Caki2 (cell line): ENCODE measurements at regions not wholly inside any gene's neighbourhood (a gene's known extent, or its start where the extent isn't known, plus 50 kb on each side); places are given as distances from the start of the nearest gene placed in this dataset.

ENCODE experiments used
- DNase-seq: peaks from one replicate; pipeline ENCODE4 v3.0.0-alpha.2; 2015; ENCODE audit warnings: low read depth
- in situ Hi-C: cut with HindIII; loops from 2 replicates; pipeline ENCODE4 v1.10.0; 2016; ENCODE audit warnings: low sequenced_read_pairs, low pct_unique_long_range_greater_than_20kb, mixed read lengths

DNA sequence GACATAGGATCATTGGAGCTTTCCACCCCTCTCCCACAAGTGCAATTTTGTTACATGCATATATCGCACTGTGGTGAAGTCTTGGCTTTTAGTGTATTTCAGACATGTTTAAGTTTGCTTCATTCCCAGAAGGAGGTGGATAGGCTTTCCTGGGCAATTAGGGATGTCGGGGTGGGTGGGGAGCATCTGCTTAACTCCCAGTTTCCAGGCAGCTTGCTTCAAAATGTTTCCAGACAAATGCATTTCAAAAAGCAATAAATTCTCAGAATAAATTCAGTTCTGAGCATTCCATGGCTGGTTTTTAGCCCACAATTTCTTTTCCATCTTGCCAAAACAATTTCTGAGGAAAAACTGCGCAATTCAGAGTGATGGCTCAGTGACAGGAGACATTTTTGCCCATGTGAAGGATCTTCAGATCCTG, 227.7 kb upstream of the ZPLD1 start:
- in situ Hi-C loops: no loop called here
- no peak for DNase-seq

DNA sequence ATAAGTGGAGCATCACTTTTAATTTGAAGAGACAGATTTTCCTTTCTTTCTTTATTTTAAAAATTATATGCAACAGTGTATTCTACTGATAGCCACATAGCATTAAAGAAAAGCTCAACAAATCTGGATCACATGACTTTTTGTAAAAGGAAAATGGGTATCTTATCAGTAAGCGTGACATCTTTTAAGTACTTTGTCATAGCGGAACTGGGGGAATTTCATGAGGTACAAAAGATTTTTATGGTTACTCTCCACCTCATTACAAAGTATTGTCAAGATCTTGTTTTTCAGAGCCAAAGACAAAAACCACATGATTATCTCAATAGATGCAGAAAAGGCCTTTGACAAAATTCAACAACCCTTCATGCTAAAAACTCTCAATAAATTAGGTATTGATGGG, 219.6 kb upstream of the ZPLD1 start:
- no peak for DNase-seq

DNA sequence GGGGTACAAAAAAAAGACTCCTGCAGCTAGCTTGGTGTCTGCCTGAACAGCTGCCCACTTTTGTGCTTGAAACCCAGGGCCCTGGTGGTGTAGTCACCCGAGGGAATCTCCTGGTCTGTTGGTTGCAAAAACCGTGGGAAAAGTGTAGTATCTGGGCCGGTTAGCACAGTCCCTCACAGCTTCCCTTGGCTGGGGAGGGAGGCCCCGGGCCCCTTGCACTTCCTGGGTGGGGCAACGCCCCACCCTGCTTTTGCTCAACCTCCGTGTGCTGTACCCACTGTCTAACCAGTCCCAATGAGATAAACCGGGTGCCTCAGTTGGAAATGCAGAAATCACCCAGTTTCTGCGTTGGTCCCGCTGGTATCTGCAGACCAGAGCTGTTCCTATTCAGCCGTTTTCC, 211.7 kb upstream of the ZPLD1 start:
- DNase-seq: no peak
- in situ Hi-C loops: loop anchor here (10.0 kb wide), 1 partner anchor 358 kb away; no protein-coding TSS in a partner anchor

More for the DNA sequence above, 219.6 kb upstream of the ZPLD1 start:
- in situ Hi-C loops: no loop called here

DNA sequence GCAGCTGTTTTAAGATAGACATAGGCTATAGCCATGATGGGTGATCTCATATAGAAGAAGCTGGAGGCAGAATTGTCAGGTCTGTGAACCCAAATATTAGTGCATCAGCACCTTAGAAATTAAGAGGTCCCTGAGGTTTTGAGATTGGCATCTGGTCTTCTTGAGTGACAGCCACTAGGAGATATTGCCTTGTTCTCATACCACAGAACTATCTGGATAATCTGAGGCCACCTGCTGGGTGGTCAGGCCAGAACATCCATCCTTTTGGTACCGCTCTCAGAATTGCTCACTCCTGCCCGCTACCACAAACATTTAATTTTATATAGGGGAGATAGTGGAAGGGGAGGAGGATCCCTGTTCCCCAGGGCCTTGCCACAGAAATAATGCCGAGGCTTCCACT, 210.6 kb upstream of the ZPLD1 start:
- no peak for DNase-seq
- in situ Hi-C loops: loop anchor here (10.0 kb wide), 1 partner anchor 359 kb away; no protein-coding TSS in a partner anchor

DNA sequence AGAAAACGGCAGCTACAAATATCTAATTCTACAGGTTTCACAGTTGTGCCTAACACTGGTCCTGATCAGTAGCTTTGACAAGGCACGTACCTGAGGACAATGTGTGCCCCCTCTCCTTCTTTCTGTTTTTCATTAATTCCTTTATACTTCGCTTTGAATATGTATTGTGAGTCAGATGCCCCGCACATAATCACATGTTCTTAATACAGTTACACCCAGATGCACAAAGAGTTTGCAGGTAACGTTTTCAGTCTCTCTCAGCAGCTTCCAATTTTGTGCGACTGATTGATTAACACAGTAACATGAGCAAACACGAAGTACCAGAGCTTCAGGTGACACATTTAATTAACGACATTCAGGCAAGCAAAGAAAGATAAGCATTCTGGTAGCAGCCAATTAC, 209.8 kb upstream of the ZPLD1 start:
- no peak for DNase-seq
- in situ Hi-C loops: loop anchor here (10.0 to 25.0 kb wide), 2 partner anchors 312 to 360 kb away; no protein-coding TSS in a partner anchor

DNA sequence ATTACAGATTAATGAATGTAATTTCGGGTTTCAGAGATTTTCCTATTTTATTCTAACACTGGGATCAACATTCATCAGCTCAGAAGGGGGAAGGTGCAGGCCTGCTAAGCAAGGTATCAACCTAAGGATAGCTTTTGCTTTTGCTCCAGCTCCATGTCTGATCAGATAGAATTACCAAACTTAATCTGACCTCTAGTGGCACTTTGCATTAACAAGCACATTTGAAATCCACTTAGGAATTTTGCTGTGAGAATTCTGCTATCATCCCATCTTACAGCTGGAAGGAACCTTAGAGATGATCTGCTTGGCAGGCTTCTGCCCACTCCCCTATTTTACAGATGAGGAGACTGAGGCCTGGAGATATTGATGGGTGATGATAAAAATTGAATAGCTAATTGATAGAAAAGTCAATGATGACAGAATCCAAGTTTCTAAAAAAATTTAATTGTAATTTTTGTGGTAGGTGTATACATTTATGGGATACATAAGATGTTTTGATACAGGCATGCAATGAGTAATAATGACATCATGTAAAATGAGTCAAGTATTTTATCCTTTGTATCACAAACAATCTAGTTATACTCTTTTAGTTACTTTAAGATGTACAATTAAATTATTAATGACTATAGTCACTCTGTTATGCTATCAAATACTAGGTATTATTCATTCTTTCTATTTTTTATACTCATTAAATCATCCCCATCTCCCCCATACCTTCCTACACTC, 209.2 kb upstream of the ZPLD1 start:
- peak; percentile 59 for DNase-seq
- in situ Hi-C loops: loop anchor here (10.0 to 25.0 kb wide), 2 partner anchors 312 to 361 kb away; no protein-coding TSS in a partner anchor

DNA sequence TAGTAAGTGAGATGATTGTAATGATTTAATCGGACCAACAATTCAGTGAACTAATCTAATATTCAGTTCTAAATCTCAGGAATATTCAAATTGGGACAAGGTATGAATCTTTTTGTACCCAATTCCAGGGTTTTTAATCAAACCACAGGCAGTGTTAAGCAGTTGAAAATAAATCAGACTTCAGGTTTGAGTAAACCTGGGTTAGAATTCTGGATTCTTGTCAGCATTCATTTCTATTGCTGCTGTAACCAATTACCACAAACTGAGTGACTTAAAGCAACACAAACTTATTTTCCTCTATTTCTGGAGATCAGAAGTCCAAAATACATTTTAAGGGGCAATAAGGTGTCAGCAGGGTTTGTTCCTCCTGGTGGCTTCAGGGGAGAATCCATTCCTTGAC, 208.4 kb upstream of the ZPLD1 start:
- in situ Hi-C loops: loop anchor here (10.0 to 25.0 kb wide), 2 partner anchors 311 to 362 kb away; no protein-coding TSS in a partner anchor

DNA sequence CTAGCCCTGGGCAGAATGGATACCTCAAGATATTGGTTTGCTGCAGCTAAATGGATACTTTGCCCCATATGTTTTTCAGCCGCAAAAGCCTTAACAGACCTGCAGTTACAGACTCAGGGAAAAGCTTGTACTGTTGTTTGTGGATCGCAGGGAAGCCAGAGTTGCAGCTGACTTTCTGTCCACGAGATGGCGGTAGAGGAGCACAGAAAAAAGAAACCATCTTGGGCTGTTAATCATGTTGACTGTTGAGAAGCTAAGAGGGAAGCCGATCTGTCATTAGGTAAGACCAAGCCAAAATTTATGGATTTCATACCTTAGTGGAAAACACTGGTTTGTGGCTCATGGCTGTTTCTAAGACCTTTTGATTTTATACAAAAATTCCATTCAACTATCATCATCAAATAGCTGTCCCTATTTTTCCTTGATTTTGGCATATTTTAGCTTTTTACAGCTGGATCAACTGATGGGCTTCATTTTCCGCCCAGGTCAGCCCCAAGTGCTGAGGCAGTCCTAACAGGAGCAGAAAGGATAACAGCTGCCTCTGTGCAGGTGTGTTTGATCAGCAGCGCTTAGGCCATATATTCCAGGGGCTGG, 205.7 kb upstream of the ZPLD1 start:
- peak; percentile 72 for DNase-seq
- in situ Hi-C loops: loop anchor here (10.0 to 25.0 kb wide), 2 partner anchors 308 to 364 kb away; no protein-coding TSS in a partner anchor

More for the DNA sequence above, 208.4 kb upstream of the ZPLD1 start:
- DNase-seq: no peak

DNA sequence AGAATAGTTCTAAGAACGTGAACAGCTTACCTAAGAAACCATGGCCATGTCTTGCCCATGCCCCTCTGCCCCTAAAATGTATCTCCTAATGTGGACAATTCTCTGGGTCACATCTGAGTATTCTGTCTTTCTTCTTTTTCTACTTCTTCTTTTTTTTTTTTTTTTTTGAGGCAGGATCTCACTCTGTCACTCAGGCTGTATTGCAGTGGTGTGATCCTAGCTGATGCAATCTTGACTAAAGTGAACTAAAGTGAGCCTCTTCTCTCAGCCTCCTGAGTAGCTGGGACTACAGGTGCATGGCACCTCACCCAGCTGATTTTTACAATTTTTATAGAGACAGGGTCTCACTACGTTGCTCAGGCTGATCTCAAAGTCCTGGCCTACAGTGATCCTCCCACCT, 204.8 kb upstream of the ZPLD1 start:
- in situ Hi-C loops: loop anchor here (25.0 kb wide), 1 partner anchor 307 kb away; no protein-coding TSS in a partner anchor
- no peak for DNase-seq

DNA sequence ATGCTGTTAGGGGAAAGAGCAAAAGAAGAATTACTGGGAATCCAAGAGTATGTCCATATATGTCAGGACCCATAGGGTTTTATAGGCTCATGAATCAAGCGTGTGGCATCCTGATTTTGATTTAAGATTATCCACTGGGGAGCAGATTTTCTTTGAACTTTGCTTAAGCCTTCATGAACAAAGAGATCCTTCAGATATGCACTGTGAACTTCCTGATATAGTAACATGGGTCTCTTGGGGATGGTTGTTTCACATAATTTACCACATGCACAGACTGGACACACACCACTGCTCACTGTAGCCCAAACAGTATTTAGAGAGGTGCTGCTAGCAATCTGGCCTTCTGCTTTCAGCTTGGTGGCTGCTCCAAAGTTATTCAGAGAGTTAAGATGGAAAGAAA, 200.9 kb upstream of the ZPLD1 start:
- DNase-seq: no peak
- in situ Hi-C loops: loop anchor here (25.0 kb wide), 1 partner anchor 303 kb away; no protein-coding TSS in a partner anchor

DNA sequence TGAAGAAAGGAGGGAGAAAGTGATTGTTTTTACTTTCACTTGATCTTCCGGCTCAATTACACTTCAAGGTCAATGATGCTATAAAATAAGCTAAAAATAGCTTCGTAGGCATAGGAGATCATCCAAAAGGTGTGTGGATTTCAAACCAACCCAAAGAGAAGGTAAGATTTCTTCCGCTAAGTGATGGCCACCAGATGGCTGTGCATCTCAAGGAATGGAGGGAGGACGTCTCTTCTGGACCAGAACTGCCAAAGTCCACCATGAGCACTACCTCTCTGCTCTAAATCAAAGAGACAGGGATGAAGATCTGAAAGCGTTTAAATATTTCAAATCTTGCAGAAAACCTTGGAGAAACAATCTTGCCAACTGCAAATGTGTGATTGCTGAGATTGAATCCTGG, 199.1 kb upstream of the ZPLD1 start:
- no peak for DNase-seq
- in situ Hi-C loops: loop anchor here (25.0 kb wide), 1 partner anchor 302 kb away; no protein-coding TSS in a partner anchor

DNA sequence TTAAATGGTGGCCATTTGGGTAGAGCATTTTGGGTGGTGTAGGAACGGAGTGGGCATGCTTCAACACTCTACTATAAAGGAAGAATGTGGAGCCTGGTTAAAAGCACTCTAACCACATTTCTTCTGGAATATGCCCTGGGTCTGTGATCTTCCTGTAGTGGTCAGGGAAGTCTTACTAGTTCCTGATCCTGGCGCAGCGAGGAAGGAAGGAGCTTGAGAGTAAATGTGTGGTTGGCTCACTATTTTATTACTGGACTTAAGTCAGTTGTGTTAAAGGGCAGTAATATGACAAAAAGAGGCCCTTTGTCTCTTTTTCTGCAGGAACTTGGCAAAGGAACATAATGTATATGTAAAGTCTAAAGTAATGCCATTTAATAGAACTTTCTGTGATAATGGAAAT, 197.6 kb upstream of the ZPLD1 start:
- no peak for DNase-seq
- in situ Hi-C loops: loop anchor here (25.0 kb wide), 1 partner anchor 300 kb away; no protein-coding TSS in a partner anchor

DNA sequence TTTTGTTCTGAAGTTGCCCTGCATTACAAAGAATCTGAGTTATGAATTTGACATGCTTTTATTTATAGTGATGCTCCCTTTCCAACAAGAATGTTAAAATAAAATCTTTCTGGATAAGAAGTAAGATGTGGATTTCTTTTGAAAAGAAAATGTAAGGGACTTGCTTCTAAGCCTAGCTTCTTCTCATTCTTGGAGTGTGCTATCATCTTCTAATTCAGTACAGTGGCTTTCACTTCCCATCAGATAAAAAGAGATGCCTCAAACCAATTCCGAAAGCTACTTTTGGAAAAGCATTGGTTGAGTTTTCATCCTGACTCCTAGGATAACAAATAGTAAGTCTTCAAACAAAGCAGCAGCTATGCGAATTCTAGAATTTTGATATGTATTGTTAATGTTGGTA, 197.0 kb upstream of the ZPLD1 start:
- DNase-seq: no peak
- in situ Hi-C loops: loop anchor here (25.0 kb wide), 1 partner anchor 299 kb away; no protein-coding TSS in a partner anchor

DNA sequence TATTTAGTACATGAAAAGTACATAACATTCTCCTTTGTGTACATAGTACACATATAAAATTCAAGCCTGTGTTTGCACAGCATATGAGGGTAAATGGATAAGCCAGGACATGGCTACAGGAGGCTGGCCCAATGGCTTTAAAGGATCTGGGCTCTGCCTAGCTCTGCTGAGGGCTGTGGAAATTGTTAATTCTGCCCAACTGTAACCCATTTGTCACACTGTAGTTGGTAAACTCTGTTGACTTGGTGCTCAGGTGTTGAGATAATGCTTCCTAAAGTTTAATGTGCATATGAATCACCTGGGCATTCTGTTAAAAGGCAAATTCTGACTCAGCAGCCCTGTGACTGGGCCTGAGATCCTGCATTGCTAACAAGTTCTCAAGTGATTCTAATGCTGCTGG, 196.5 kb upstream of the ZPLD1 start:
- no peak for DNase-seq
- in situ Hi-C loops: loop anchor here (25.0 kb wide), 1 partner anchor 299 kb away; no protein-coding TSS in a partner anchor

DNA sequence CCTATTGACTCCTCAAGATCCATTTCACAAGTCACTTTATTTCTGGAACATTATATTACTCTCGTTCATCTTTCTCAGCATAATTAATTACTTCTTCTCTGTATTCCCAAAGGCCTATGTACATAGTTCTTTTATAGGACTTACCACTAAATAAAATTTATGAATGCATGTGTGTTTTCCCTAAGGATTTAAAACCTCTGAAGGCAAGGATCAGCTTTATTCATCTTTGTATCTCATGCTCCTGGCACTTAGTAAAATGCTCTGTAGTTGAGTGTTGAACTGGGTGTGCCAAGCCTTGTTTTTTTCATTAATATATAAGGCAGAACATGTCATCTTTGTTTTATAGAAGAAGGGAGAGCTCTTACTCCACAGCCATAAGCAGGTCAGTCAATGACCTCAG, 194.1 kb upstream of the ZPLD1 start:
- DNase-seq: no peak
- in situ Hi-C loops: loop anchor here (25.0 kb wide), 1 partner anchor 297 kb away; no protein-coding TSS in a partner anchor

DNA sequence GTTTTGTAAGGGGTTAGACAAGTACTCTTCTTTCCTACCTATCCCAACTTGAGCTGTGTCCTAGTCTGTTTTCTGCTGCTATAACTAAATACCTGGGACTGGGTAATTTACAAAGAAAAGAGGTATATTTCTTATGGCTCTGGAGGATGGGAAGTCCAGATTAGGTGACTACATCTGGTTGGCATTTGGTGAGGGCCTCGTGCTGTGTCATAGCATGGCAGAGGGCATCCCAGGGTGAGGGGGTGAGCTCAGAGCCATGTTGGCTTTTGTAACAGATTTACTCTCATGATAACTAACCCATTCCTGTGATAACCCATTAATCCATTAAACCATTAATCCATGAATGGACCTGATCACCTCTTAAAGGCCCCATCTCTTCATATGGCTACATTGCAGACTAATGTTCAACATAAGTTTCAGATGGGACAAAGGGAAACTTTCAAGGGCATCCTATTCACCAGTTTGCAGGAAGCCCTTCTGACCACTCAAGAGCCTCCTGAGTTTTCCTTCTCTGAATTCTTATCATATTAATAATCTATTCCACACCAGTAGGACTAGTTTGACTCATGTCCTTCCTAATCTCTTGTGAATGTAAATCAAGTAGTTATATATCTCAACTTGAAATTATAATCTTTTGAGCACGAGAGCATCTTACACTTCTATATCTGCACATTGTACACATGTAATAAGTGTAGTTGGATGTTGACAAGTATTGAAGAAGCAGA, 185.7 kb upstream of the ZPLD1 start:
- DNase-seq: no peak
- in situ Hi-C loops: loop anchor here (25.0 kb wide), 1 partner anchor 288 kb away; no protein-coding TSS in a partner anchor

DNA sequence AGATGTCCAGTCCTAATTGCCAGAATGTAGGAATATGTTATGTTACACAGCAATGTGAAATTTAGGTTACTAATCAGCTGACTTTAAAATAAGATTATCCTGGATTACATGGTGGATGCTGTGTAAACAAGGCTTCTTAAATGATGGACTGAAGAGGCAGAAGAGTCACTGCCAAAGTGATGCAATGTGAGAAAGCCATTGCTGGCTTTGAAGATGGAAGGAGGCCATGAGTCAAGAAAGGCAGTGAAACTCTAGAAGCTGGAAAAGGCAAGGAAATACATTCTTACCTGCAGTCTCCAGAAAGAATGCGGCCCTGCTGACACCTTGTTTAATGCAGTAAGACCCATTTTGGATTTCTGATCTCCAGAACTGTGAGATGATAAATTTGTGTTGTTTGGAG, 179.1 kb upstream of the ZPLD1 start:
- in situ Hi-C loops: no loop called here
- no peak for DNase-seq

DNA sequence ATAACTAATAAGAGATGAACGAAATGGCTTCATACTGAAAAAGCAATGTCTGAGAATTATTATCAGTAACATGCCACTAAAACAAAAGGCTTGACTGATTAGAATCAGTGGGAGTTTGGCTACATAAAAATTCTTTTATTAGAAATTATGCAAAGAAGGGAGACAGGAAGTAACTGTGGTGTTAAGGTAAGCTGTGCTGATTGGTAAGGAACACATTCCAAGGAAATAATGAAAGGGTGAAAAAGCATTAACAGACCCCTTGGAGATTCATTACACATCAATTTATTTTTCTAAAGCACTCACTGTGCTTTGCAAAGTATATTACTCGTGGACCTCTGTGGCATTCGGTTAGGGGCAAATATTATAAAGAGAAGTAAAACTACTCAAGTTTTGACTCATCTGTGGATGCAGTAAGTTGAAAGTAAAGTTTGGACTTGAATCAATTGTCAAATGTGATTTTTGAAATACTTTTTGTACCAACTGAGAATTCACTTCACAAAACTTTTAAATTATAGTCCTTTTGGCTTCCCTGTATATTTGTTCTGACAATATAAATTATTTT, 176.1 kb upstream of the ZPLD1 start:
- in situ Hi-C loops: no loop called here
- no peak for DNase-seq
